ENCODE measurements at regions not wholly inside any gene's neighbourhood (a gene's known extent, or its start where the extent isn't known, plus 50 kb on each side); places are given as distances from the start of the nearest gene placed in this dataset.
"Not testable (repeated sequence)": the region's sequence is repeated elsewhere in the genome, so short reads cannot be mapped to it uniquely, and the experiment has no call there.

- Histone ChIP-seq H3K27me3 (ENCODE audit: control insufficient read depth, insufficient read depth, low read length) (no peaks in the 10 kb centered on the region), H3K4me3 (ENCODE audit: low read depth, low read length) (no peak overlapping the region), H3K36me3 (ENCODE audit: control insufficient read depth, insufficient read depth, low read length) (no peaks in the 10 kb centered on the region), H3K9ac (ENCODE audit: low read depth, low read length) (no peak overlapping the region), H3K9me3 (ENCODE audit: control insufficient read depth, insufficient read depth, low read length) (no peaks in the 10 kb centered on the region), H3K4me1 (ENCODE audit: control insufficient read depth, insufficient read depth, low read length) (no peaks in the 10 kb centered on the region)
These were observed 946.9 kb downstream of the EPHA3 start for GRCh38 chr3:90054311-90054710.

GRCh38 chr3:90055666-90056065 is 948.2 kb downstream of the EPHA3 start:
- H3K27me3 ChIP-seq (ENCODE audit: control insufficient read depth, insufficient read depth, low read length), result no peaks in the 10 kb centered on the region
- H3K4me1 ChIP-seq (ENCODE audit: control insufficient read depth, insufficient read depth, low read length), result no peaks in the 10 kb centered on the region
- H3K36me3 ChIP-seq (ENCODE audit: control insufficient read depth, insufficient read depth, low read length), result no peaks in the 10 kb centered on the region
- no peak overlapping the region for H3K9ac ChIP-seq (ENCODE audit: low read depth, low read length)
- H3K4me3 ChIP-seq (ENCODE audit: low read depth, low read length), result no peak overlapping the region
- no peaks in the 10 kb centered on the region for H3K9me3 ChIP-seq (ENCODE audit: control insufficient read depth, insufficient read depth, low read length)

GRCh38 chr3:90056281-90057032 is 949.0 kb downstream of the EPHA3 start:
- Histone ChIP-seq H3K9me3 (ENCODE audit: control insufficient read depth, insufficient read depth, low read length) (no peaks in the 10 kb centered on the region), H3K4me1 (ENCODE audit: control insufficient read depth, insufficient read depth, low read length) (no peaks in the 10 kb centered on the region), H3K9ac (ENCODE audit: low read depth, low read length) (no peak overlapping the region), H3K36me3 (ENCODE audit: control insufficient read depth, insufficient read depth, low read length) (no peaks in the 10 kb centered on the region), H3K27me3 (ENCODE audit: control insufficient read depth, insufficient read depth, low read length) (no peaks in the 10 kb centered on the region), H3K4me3 (ENCODE audit: low read depth, low read length) (no peak overlapping the region)

- Histone ChIP-seq H3K36me3 (ENCODE audit: control insufficient read depth, insufficient read depth, low read length) (no peaks in the 10 kb centered on the region), H3K4me1 (ENCODE audit: control insufficient read depth, insufficient read depth, low read length) (no peaks in the 10 kb centered on the region), H3K9ac (ENCODE audit: low read depth, low read length) (no peak overlapping the region), H3K9me3 (ENCODE audit: control insufficient read depth, insufficient read depth, low read length) (peaks cover 3% of the 10 kb centered on the region), H3K4me3 (ENCODE audit: low read depth, low read length) (no peak overlapping the region), H3K27me3 (ENCODE audit: control insufficient read depth, insufficient read depth, low read length) (no peaks in the 10 kb centered on the region)
These were observed 954.6 kb downstream of the EPHA3 start for GRCh38 chr3:90062016-90062415.

GRCh38 chr3:90062631-90063200 is 955.3 kb downstream of the EPHA3 start:
- Histone ChIP-seq H3K36me3 (ENCODE audit: control insufficient read depth, insufficient read depth, low read length) (no peaks in the 10 kb centered on the region), H3K9ac (ENCODE audit: low read depth, low read length) (no peak overlapping the region), H3K4me1 (ENCODE audit: control insufficient read depth, insufficient read depth, low read length) (no peaks in the 10 kb centered on the region), H3K9me3 (ENCODE audit: control insufficient read depth, insufficient read depth, low read length) (peaks cover 3% of the 10 kb centered on the region), H3K27me3 (ENCODE audit: control insufficient read depth, insufficient read depth, low read length) (no peaks in the 10 kb centered on the region), H3K4me3 (ENCODE audit: low read depth, low read length) (no peak overlapping the region)

GRCh38 chr3:90068783-90069182 is 961.4 kb downstream of the EPHA3 start:
- Histone ChIP-seq H3K9ac (ENCODE audit: low read depth, low read length) (no peak overlapping the region), H3K36me3 (ENCODE audit: control insufficient read depth, insufficient read depth, low read length) (no peaks in the 10 kb centered on the region), H3K4me1 (ENCODE audit: control insufficient read depth, insufficient read depth, low read length) (peaks cover 5% of the 10 kb centered on the region), H3K4me3 (ENCODE audit: low read depth, low read length) (no peak overlapping the region), H3K9me3 (ENCODE audit: control insufficient read depth, insufficient read depth, low read length) (no peaks in the 10 kb centered on the region), H3K27me3 (ENCODE audit: control insufficient read depth, insufficient read depth, low read length) (no peaks in the 10 kb centered on the region)

- H3K4me1 ChIP-seq (ENCODE audit: control insufficient read depth, insufficient read depth, low read length), result peaks cover 5% of the 10 kb centered on the region
- H3K4me3 ChIP-seq (ENCODE audit: low read depth, low read length), result no peak overlapping the region
- no peaks in the 10 kb centered on the region for H3K27me3 ChIP-seq (ENCODE audit: control insufficient read depth, insufficient read depth, low read length)
- H3K9ac ChIP-seq (ENCODE audit: low read depth, low read length), result no peak overlapping the region
- H3K9me3 ChIP-seq (ENCODE audit: control insufficient read depth, insufficient read depth, low read length), result no peaks in the 10 kb centered on the region
- no peaks in the 10 kb centered on the region for H3K36me3 ChIP-seq (ENCODE audit: control insufficient read depth, insufficient read depth, low read length)
These were observed 962.3 kb downstream of the EPHA3 start for GRCh38 chr3:90069748-90070147.

GRCh38 chr3:90076136-90076535 is 968.7 kb downstream of the EPHA3 start:
- no peak overlapping the region for H3K4me3 ChIP-seq (ENCODE audit: low read depth, low read length)
- H3K36me3 ChIP-seq (ENCODE audit: control insufficient read depth, insufficient read depth, low read length), result no peaks in the 10 kb centered on the region
- no peak overlapping the region for H3K9ac ChIP-seq (ENCODE audit: low read depth, low read length)
- H3K27me3 ChIP-seq (ENCODE audit: control insufficient read depth, insufficient read depth, low read length), result no peaks in the 10 kb centered on the region
- H3K4me1 ChIP-seq (ENCODE audit: control insufficient read depth, insufficient read depth, low read length), result peaks cover 6% of the 10 kb centered on the region
- no peaks in the 10 kb centered on the region for H3K9me3 ChIP-seq (ENCODE audit: control insufficient read depth, insufficient read depth, low read length)

GRCh38 chr3:90080988-90081387 is 973.6 kb downstream of the EPHA3 start:
- H3K4me1 ChIP-seq (ENCODE audit: control insufficient read depth, insufficient read depth, low read length), result peaks cover 15% of the 10 kb centered on the region
- no peaks in the 10 kb centered on the region for H3K9me3 ChIP-seq (ENCODE audit: control insufficient read depth, insufficient read depth, low read length)
- no peaks in the 10 kb centered on the region for H3K36me3 ChIP-seq (ENCODE audit: control insufficient read depth, insufficient read depth, low read length)
- no peaks in the 10 kb centered on the region for H3K27me3 ChIP-seq (ENCODE audit: control insufficient read depth, insufficient read depth, low read length)
- no peak overlapping the region for H3K4me3 ChIP-seq (ENCODE audit: low read depth, low read length)
- H3K9ac ChIP-seq (ENCODE audit: low read depth, low read length), result no peak overlapping the region

GRCh38 chr3:90086297-90086696 is 978.9 kb downstream of the EPHA3 start:
- not testable (repeated sequence) for H3K27me3 ChIP-seq (ENCODE audit: control insufficient read depth, insufficient read depth, low read length); H3K4me1 ChIP-seq (ENCODE audit: control insufficient read depth, insufficient read depth, low read length); H3K9ac ChIP-seq (ENCODE audit: low read depth, low read length); H3K36me3 ChIP-seq (ENCODE audit: control insufficient read depth, insufficient read depth, low read length); H3K4me3 ChIP-seq (ENCODE audit: low read depth, low read length); H3K9me3 ChIP-seq (ENCODE audit: control insufficient read depth, insufficient read depth, low read length)

GRCh38 chr3:90087703-90088102 is 980.3 kb downstream of the EPHA3 start:
- no peaks in the 10 kb centered on the region for H3K27me3 ChIP-seq (ENCODE audit: control insufficient read depth, insufficient read depth, low read length)
- no peak overlapping the region for H3K9ac ChIP-seq (ENCODE audit: low read depth, low read length)
- no peak overlapping the region for H3K4me3 ChIP-seq (ENCODE audit: low read depth, low read length)
- no peaks in the 10 kb centered on the region for H3K36me3 ChIP-seq (ENCODE audit: control insufficient read depth, insufficient read depth, low read length)
- H3K9me3 ChIP-seq (ENCODE audit: control insufficient read depth, insufficient read depth, low read length), result no peaks in the 10 kb centered on the region
- peaks cover 2% of the 10 kb centered on the region for H3K4me1 ChIP-seq (ENCODE audit: control insufficient read depth, insufficient read depth, low read length)

GRCh38 chr3:90091549-90091948 is 984.1 kb downstream of the EPHA3 start:
- no peak overlapping the region for H3K9ac ChIP-seq (ENCODE audit: low read depth, low read length)
- H3K4me1 ChIP-seq (ENCODE audit: control insufficient read depth, insufficient read depth, low read length), result peaks cover 2% of the 10 kb centered on the region
- no peaks in the 10 kb centered on the region for H3K9me3 ChIP-seq (ENCODE audit: control insufficient read depth, insufficient read depth, low read length)
- H3K27me3 ChIP-seq (ENCODE audit: control insufficient read depth, insufficient read depth, low read length), result no peaks in the 10 kb centered on the region
- H3K36me3 ChIP-seq (ENCODE audit: control insufficient read depth, insufficient read depth, low read length), result no peaks in the 10 kb centered on the region
- H3K4me3 ChIP-seq (ENCODE audit: low read depth, low read length), result no peak overlapping the region
